GM19467 (cell line): ENCODE measurements at regions not wholly inside any gene's neighbourhood (a gene's known extent, or its start where the extent isn't known, plus 50 kb on each side); places are given as distances from the start of the nearest gene placed in this dataset.
"Not testable (repeated sequence)": the region's sequence is repeated elsewhere in the genome, so short reads cannot be mapped to it uniquely, and the experiment has no call there.

Source experiments
- ATAC-seq: cut with Tn5 transposase; IDR thresholded peaks from one replicate; pipeline ENCODE4 v1.9.1; 2021; ENCODE audit warnings: mild to moderate bottlenecking, moderate library complexity; ENCODE audit not compliant: unreplicated experiment

DNA sequence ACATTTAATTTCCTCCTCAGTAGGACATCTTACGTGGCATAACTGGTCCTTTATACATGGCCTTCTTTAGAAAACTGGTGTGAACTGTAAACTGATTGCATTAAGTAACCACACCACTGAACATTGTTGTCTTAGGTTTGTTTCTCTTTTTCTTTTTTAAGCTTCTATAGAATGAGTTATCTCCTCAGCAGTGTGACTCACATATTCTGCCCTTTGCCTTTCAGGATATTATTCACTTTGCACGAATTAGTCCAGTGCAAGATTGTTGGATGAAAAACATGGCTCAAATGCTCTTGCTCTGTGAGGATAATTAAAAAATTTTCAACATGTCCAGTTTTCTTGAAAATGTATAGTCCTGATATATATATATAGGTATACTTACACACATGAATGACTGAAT, 147.6 kb downstream of the KBTBD8 start:
- ATAC-seq: no peak

- no peak for ATAC-seq
These were observed 156.3 kb downstream of the KBTBD8 start for GRCh38 chr3:67154429-67154828.

GRCh38 chr3:67167481-67167880, 169.4 kb downstream of the KBTBD8 start:
- ATAC-seq: no peak

- no peak for ATAC-seq
These were observed 173.7 kb downstream of the KBTBD8 start for GRCh38 chr3:67171841-67172240.

DNA sequence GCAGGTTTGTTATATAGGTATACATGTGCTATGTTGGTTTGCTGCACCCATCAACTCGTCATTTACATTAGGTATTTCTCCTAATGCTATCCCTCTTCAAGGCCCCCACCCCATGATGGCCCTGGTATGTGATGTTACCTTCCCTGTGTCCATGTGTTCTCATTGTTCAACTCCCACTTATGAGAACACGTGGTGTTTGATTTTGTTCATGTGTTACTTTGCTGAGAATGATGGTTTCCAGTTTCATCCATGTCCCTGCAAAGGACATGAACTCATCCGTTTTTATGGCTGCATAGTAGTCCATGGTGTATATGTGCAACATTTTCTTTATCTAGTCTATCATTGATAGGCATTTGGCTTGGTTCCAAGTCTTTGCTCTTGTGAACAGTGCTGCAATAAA, 175.0 kb downstream of the KBTBD8 start:
- not testable (repeated sequence) for ATAC-seq

DNA sequence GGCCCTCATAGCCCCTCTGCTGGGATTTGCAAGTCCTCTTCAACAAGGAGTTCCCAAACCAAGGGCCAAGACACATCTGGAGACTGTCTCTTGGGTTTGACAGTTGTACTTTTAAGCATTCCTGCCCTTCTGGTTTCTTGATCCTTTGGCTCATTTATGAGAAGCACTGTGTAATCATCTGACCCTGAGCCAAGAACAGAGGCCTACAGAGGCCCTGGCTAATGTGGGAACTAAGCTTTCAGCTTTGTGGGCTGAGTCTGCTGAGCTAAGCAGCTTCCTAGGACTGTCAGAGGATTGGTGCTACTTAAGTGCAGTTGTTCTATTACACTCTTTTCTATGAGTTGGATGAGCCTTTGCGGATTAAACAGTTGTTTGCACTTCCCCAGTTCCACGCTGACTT, 178.3 kb downstream of the KBTBD8 start:
- no peak for ATAC-seq

- ATAC-seq: no peak
These were observed 194.4 kb downstream of the KBTBD8 start for GRCh38 chr3:67192466-67192865.

DNA sequence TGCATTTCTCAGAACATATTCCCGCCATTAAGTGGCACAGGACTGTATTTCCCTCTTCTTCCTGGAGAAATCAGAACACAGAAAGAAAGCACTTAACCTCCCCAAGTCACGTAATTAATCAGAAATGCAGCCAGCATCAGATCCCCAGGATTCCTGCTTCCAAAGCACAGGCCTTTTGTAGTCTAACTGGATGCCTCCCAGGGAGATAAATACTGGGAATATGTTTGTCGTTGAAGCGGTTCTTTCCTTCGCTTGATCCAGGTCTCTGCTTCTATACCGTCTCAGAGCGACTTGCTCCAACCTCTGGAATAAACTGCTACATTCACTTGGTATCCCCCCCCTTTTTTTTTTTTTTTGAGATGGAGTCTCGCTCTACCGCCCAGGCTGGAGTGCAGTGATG, 198.6 kb downstream of the KBTBD8 start:
- no peak for ATAC-seq

DNA sequence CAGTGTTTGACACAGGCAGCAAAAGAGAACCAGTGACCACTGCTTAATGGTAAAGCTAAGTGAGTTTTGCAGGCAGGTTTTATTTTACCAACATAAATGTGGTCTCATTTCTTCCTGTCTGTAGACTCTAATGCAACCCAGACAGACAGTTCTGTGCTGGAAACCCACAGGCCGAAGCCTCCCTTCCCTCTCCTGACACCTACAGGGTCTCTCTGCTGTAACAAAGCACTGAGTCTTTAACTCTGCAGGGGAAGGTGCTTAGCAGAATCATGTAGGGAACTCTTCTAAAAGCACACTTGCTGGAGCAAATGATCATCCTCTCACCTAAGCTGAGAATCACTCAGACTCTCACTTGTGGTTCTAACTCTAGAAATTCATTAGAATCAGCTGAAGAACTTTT, 200.3 kb downstream of the KBTBD8 start:
- no peak for ATAC-seq

- no peak for ATAC-seq
These were observed 202.5 kb downstream of the KBTBD8 start for GRCh38 chr3:67200618-67201017.

DNA sequence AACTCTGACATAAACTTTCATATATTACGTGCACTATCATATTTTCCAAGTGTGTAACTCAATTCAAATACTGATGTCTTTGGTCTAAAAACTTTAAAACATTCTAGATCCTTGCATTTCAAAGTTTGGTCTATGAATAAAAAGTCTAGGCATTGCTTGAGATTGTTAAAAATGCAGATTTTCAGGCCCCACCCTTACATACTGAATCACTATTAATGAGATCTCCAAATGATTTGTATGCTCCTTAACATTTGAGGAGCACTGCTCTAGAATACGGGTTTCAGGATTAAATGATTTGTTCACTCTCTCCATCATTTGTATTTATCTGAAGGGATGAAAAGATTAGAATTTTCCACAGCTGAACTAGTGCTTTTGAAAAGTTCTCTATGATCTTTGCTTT, 202.9 kb downstream of the KBTBD8 start:
- ATAC-seq: no peak

GRCh38 chr3:67202053-67202452, 203.9 kb downstream of the KBTBD8 start:
- ATAC-seq: no peak

GRCh38 chr3:67204951-67205350, 206.8 kb downstream of the KBTBD8 start:
- ATAC-seq: no peak

DNA sequence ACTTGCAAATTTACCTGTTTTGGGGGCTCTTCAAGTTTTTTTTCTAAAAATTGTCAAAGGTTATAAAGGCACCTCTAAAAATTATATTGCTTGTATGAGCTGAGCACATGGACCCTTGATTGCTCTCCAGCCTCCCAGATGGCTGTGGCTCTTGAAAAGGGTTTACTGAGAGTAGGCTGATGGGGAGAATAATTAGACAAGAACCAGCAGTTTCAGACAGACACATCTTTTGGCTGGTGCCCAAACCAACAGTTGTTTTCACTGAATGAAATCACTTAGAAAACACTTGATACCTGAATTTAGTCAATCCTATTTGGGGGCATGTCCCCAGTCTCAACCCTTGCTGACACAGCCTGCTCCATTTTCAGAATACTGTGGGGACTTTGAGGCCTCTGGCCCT, 217.6 kb downstream of the KBTBD8 start:
- no peak for ATAC-seq

DNA sequence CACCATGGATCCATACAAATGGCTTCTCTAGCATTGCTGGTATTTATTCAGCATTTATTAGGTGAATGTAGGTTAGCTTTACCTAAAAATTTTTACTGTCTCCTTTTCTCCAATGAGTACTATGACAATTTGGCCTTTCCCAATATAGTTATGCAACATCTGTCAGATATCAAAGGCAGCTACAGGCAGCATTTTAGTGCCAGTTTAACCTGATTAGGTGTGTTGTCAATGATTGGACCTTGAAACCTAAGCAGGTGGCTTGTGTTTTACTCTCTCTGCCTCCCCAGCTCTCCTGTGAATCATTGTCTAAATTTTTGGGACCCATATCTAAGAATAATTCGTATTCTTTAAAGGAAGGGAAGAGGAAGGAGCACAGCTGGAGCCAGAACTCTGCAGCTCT, 228.9 kb downstream of the KBTBD8 start:
- no peak for ATAC-seq

DNA sequence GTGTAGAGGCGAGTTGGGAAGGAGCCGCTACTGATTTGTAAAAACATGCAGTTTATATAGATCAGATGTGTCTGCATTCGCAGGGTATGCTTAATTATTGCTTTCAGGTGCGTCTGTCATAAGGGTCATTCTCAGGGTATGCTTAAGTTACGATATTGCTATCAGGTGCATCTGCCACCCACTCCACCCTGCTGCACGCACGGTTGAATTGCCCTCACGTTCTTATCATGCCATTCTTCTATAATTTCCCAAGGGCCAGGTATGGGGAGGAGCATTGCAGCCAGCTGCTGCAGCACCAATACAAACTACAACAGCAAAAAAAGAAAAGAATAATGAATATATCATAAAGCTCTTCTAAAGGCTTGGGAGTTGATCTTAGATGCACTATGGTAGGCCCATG, 230.0 kb downstream of the KBTBD8 start:
- ATAC-seq: no peak

- no peak for ATAC-seq
These were observed 234.5 kb downstream of the KBTBD8 start for GRCh38 chr3:67232642-67233041.

GRCh38 chr3:67239353-67239752, 241.2 kb downstream of the KBTBD8 start:
- no peak for ATAC-seq

DNA sequence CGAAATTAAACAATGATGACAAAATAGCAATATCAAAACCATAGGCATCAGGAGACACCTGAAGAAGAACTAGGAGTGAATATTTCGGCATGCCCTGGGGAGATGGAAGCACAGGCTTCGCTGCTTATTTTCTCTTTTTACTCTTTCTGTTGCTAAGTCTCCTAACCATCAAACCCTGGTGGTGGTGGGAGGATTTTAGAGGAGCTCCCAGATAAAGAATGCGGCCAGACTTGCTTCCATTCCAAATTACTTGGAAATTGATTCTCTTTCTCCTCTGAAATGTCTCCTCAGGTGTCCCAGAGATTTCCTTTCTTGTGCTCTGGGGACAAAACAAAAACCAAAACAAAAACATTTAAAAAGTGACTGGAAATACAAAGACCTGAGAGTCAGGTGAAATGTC, 243.0 kb downstream of the KBTBD8 start:
- ATAC-seq: no peak

GRCh38 chr3:67244130-67244529, 246.0 kb downstream of the KBTBD8 start:
- no peak for ATAC-seq

DNA sequence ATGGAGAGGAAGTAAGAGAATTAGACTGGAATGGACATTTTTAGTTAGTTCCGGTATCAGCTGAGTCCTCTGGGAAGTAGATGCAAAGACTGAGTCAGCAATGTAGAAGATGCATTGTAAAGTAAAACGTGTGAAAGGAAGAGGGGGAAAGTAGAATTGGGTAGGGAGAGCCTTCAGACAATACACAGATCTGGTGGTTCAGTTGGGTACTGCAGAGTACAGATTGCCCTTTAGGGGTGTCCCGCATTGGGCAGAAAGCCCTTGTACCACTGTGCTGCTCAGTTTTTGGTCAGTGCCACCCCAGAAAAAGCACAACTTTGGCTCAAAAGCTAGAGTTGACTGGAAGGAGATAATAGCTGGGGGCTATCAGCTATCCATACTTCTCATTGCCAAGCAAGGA, 247.4 kb downstream of the KBTBD8 start:
- ATAC-seq: no peak

GRCh38 chr3:67248726-67249125, 250.6 kb downstream of the KBTBD8 start:
- no peak for ATAC-seq

- not testable (repeated sequence) for ATAC-seq
These were observed 254.8 kb downstream of the KBTBD8 start for GRCh38 chr3:67252906-67253305.
